ENCODE measurements at regions not wholly inside any gene's neighbourhood (a gene's known extent, or its start where the extent isn't known, plus 50 kb on each side); places are given as distances from the start of the nearest gene placed in this dataset.

- TF ChIP-seq TAF1 (IDR thresholded peaks at IDR 0.05; ENCODE audit: low read depth, low read length), result no peak
- DNase-seq (ENCODE audit: insufficient read length, low spot score) (no peak), FAIRE-seq (no peak)
These were observed 168.3 kb downstream of the RHOU start for GRCh38 chr1:228903434-228904071.

- FAIRE-seq, result no peak
- no peak for TF ChIP-seq POLR2A (IDR thresholded peaks at IDR 0.05; ENCODE audit: low read depth, low read length)
- TF ChIP-seq TAF1 (IDR thresholded peaks at IDR 0.05; ENCODE audit: low read depth, low read length), result no peak
- no peak for TF ChIP-seq SPI1 (IDR thresholded peaks at IDR 0.05; ENCODE audit: low read depth, low read length)
- TF ChIP-seq POLR2AphosphoS5 (IDR thresholded peaks at IDR 0.05; ENCODE audit: low read depth, low read length), result no peak
- no peak for TF ChIP-seq PAX5 (IDR thresholded peaks at IDR 0.05; ENCODE audit: insufficient read depth, low read length, severe bottlenecking)
- TF ChIP-seq POU2F2 (IDR thresholded peaks at IDR 0.05; ENCODE audit: low read depth, low read length), result no peak
- DNase-seq (ENCODE audit: insufficient read length, low spot score), result no peak
These were observed 168.9 kb downstream of the RHOU start for GRCh38 chr1:228904222-228904621.

GRCh38 chr1:228905701-228906101, 170.4 kb downstream of the RHOU start:
- FAIRE-seq, result no peak
- no peak for DNase-seq (ENCODE audit: insufficient read length, low spot score)
- TF ChIP-seq PAX5 (IDR thresholded peaks at IDR 0.05; ENCODE audit: insufficient read depth, low read length, severe bottlenecking), result no peak

- TF ChIP-seq TAF1 (IDR thresholded peaks at IDR 0.05; ENCODE audit: low read depth, low read length), result no peak
- TF ChIP-seq PAX5 (IDR thresholded peaks at IDR 0.05; ENCODE audit: insufficient read depth, low read length, severe bottlenecking), result no peak
- no peak for TF ChIP-seq POLR2A (IDR thresholded peaks at IDR 0.05; ENCODE audit: low read depth, low read length)
- no peak for DNase-seq (ENCODE audit: insufficient read length, low spot score)
- no peak for FAIRE-seq
These were observed 171.1 kb downstream of the RHOU start for GRCh38 chr1:228906223-228906860.

- no peak for FAIRE-seq
- TF ChIP-seq POLR2A (IDR thresholded peaks at IDR 0.05; ENCODE audit: low read depth, low read length), result no peak
- no peak for TF ChIP-seq SPI1 (IDR thresholded peaks at IDR 0.05; ENCODE audit: low read depth, low read length)
- TF ChIP-seq POU2F2 (IDR thresholded peaks at IDR 0.05; ENCODE audit: low read depth, low read length), result no peak
- TF ChIP-seq PAX5 (IDR thresholded peaks at IDR 0.05; ENCODE audit: insufficient read depth, low read length, severe bottlenecking), result no peak
- no peak for TF ChIP-seq POLR2AphosphoS5 (IDR thresholded peaks at IDR 0.05; ENCODE audit: low read depth, low read length)
- no peak for TF ChIP-seq TAF1 (IDR thresholded peaks at IDR 0.05; ENCODE audit: low read depth, low read length)
- DNase-seq (ENCODE audit: insufficient read length, low spot score), result no peak
These were observed 176.2 kb downstream of the RHOU start for GRCh38 chr1:228911225-228912210.

GRCh38 chr1:228913626-228914414, 178.5 kb downstream of the RHOU start:
- FAIRE-seq (no peak), DNase-seq (ENCODE audit: insufficient read length, low spot score) (no peak)
- TF ChIP-seq POLR2A (IDR thresholded peaks at IDR 0.05; ENCODE audit: low read depth, low read length), result no peak
- no peak for TF ChIP-seq SPI1 (IDR thresholded peaks at IDR 0.05; ENCODE audit: low read depth, low read length)
- TF ChIP-seq PAX5 (IDR thresholded peaks at IDR 0.05; ENCODE audit: insufficient read depth, low read length, severe bottlenecking), result no peak
- TF ChIP-seq TAF1 (IDR thresholded peaks at IDR 0.05; ENCODE audit: low read depth, low read length), result no peak
- TF ChIP-seq POLR2AphosphoS5 (IDR thresholded peaks at IDR 0.05; ENCODE audit: low read depth, low read length), result no peak
- no peak for TF ChIP-seq POU2F2 (IDR thresholded peaks at IDR 0.05; ENCODE audit: low read depth, low read length)

GRCh38 chr1:228914700-228915099, 179.4 kb downstream of the RHOU start:
- no peak for FAIRE-seq
- no peak for DNase-seq (ENCODE audit: insufficient read length, low spot score)
- TF ChIP-seq TAF1 (IDR thresholded peaks at IDR 0.05; ENCODE audit: low read depth, low read length) (no peak), SPI1 (IDR thresholded peaks at IDR 0.05; ENCODE audit: low read depth, low read length) (no peak), PAX5 (IDR thresholded peaks at IDR 0.05; ENCODE audit: insufficient read depth, low read length, severe bottlenecking) (no peak), POLR2A (IDR thresholded peaks at IDR 0.05; ENCODE audit: low read depth, low read length) (no peak), POLR2AphosphoS5 (IDR thresholded peaks at IDR 0.05; ENCODE audit: low read depth, low read length) (no peak), POU2F2 (IDR thresholded peaks at IDR 0.05; ENCODE audit: low read depth, low read length) (no peak)

GRCh38 chr1:228917342-228917741, 182.1 kb downstream of the RHOU start:
- no peak for FAIRE-seq
- TF ChIP-seq POU2F2 (IDR thresholded peaks at IDR 0.05; ENCODE audit: low read depth, low read length), result no peak
- no peak for TF ChIP-seq SPI1 (IDR thresholded peaks at IDR 0.05; ENCODE audit: low read depth, low read length)
- no peak for TF ChIP-seq TAF1 (IDR thresholded peaks at IDR 0.05; ENCODE audit: low read depth, low read length)
- TF ChIP-seq POLR2A (IDR thresholded peaks at IDR 0.05; ENCODE audit: low read depth, low read length), result no peak
- TF ChIP-seq POLR2AphosphoS5 (IDR thresholded peaks at IDR 0.05; ENCODE audit: low read depth, low read length), result no peak
- DNase-seq (ENCODE audit: insufficient read length, low spot score), result no peak

- DNase-seq (ENCODE audit: insufficient read length, low spot score) (no peak), FAIRE-seq (no peak)
- no peak for TF ChIP-seq POLR2AphosphoS5 (IDR thresholded peaks at IDR 0.05; ENCODE audit: low read depth, low read length)
- TF ChIP-seq TAF1 (IDR thresholded peaks at IDR 0.05; ENCODE audit: low read depth, low read length), result no peak
These were observed 182.5 kb downstream of the RHOU start for GRCh38 chr1:228917755-228918154.

Measured in GM12891 (cell line).